VCaP (cell line): ENCODE measurements at regions not wholly inside any gene's neighbourhood (a gene's known extent, or its start where the extent isn't known, plus 50 kb on each side); places are given as distances from the start of the nearest gene placed in this dataset.
"Not testable (repeated sequence)": the region's sequence is repeated elsewhere in the genome, so short reads cannot be mapped to it uniquely, and the experiment has no call there.

Source experiments
- H3K27ac ChIP-seq: fragments of 450-650 bp; 2 replicates; pipeline ENCODE4 v1.5.1; 2017
- TF ChIP-seq, protein P1 (sequence below): fragments of 450-650 bp; conservative IDR thresholded peaks from 2 replicates; pipeline ENCODE4 v1.5.1; 2017; ENCODE audit warnings: mild to moderate bottlenecking, moderate library complexity

GRCh38 chr2:139544186-139544851, 764.1 kb upstream of the NXPH2 start:
- H3K27ac ChIP-seq, result no peak overlapping the region

GRCh38 chr2:139538332-139539020, 758.3 kb upstream of the NXPH2 start:
- H3K27ac ChIP-seq, result not testable (repeated sequence)

More at GRCh38 chr2:139544186-139544851, 764.1 kb upstream of the NXPH2 start:
- TF ChIP-seq, protein P1, sequence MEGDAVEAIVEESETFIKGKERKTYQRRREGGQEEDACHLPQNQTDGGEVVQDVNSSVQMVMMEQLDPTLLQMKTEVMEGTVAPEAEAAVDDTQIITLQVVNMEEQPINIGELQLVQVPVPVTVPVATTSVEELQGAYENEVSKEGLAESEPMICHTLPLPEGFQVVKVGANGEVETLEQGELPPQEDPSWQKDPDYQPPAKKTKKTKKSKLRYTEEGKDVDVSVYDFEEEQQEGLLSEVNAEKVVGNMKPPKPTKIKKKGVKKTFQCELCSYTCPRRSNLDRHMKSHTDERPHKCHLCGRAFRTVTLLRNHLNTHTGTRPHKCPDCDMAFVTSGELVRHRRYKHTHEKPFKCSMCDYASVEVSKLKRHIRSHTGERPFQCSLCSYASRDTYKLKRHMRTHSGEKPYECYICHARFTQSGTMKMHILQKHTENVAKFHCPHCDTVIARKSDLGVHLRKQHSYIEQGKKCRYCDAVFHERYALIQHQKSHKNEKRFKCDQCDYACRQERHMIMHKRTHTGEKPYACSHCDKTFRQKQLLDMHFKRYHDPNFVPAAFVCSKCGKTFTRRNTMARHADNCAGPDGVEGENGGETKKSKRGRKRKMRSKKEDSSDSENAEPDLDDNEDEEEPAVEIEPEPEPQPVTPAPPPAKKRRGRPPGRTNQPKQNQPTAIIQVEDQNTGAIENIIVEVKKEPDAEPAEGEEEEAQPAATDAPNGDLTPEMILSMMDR, result no peak

DNA sequence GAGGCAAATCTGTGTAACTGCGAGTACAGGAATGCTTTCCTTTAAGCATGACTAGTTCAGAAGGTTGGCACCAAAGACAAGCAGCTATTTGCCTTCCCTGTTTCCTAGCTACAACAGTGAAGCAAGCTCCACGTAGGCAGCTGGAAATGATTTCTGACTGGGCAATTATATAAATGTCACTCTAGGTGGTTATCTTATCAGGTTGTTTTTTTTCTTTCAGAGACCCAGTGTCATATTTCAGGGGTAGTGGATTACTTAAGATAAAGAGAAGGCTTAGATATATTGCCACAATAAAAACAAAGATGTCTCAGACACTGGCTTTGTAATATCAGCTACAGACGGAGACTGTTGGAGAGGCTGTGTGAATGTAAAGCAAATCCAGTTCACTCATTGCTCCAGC, 748.9 kb upstream of the NXPH2 start:
- TF ChIP-seq, protein P1, result no peak
- H3K27ac ChIP-seq, result no peak overlapping the region

- H3K27ac ChIP-seq, result no peak overlapping the region
- TF ChIP-seq, protein P1, result no peak
Measured at GRCh38 chr2:139526781-139527180, 746.6 kb upstream of the NXPH2 start.

DNA sequence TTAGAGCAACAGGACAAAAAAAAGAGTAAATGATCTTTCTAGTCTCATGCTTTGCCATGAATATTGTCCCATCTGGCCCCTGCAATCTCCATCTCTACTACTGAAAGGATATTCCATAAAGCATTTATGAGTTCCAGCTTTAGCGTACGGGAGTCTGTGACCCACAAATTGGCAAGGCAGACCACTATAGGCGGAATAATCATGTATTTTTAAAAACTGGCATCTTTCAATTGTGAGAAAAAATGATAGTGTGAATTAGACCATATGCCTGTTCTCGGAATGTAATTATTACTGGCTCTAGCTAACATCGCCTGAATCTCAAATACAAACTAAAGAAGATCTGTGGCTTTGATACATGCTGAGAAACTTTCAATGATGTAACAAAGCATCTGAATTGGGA, 738.1 kb upstream of the NXPH2 start:
- TF ChIP-seq, protein P1, result no peak
- H3K27ac ChIP-seq, result no peak overlapping the region

- TF ChIP-seq, protein P1, result no peak
- H3K27ac ChIP-seq, result no peak overlapping the region
Measured at GRCh38 chr2:139514951-139515350, 734.8 kb upstream of the NXPH2 start.

GRCh38 chr2:139495851-139496250, 715.7 kb upstream of the NXPH2 start:
- TF ChIP-seq, protein P1, result no peak
- H3K27ac ChIP-seq, result no peak overlapping the region

DNA sequence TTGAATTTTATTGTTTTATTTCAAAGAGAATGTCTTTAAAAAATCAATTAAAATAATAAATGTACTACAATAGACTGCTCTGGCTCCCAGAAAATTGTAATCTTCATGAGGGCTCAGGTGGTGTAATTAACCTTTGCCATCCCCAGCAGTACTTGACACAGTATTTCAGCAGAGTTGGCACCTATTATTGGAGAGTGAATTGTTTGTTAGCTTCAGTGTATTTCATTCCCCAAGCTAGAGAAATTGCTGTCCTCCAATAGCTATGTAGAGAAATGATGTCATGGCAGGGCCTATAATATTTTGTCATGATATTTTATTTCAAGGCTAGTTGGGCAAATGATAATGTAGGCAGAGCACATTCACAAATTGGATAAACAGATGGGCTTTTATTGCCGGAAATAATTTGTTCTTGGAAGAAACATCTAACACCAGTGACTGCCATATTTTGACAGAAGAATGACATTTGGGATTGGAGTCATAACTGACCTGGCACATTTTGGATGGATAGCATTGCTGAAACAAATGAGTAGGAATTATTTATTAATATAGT, 712.0 kb upstream of the NXPH2 start:
- no peak overlapping the region for H3K27ac ChIP-seq
- TF ChIP-seq, protein P1, result no peak
